ENCODE measurements at regions not wholly inside any gene's neighbourhood (a gene's known extent, or its start where the extent isn't known, plus 50 kb on each side); places are given as distances from the start of the nearest gene placed in this dataset.

DNA sequence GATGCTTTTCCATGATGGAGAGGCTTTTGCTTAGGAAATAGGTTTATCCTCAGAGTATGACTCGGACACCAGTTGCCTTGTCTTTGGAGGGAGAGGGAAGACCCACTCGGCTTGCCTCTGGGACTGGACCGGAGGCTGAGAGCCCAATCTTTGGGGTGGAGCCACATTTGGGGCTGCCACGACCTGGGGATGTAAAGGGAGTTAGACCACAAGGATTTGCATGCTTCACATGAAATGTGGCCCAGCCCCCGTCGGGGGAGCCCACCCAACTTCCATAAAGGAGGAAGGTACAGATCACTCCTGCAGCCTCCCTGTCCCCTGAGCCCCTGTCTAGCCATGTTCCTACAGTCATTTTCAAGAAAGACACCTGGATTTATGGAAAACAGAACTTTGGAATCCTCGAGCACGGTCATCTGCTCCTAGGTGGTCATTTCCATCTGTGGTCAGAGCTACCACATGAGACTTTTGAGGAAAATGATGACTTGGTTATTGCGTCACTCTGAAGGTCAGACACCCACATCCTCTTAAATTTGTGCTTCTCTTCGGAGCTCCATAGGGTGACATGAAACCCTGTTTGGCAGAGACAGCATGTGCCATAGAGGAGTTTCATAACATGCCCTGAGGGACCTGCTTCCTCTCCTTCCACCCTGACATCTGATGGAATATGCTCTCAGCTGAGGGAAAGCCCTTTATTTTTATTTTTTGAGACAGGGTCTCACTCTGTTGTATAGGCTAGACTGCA is 99.4 kb upstream of the SLC45A1 start:
- Histone ChIP-seq H3K27ac (no peak overlapping the region), H3K9me3 (no peaks in the 10 kb centered on the region), H3K36me3 (no peaks in the 10 kb centered on the region), H3K27me3 (replicated peaks; ENCODE audit: insufficient read depth) (no peaks in the 10 kb centered on the region), H3K4me1 (replicated peaks) (no peaks in the 10 kb centered on the region), H3K4me3 (no peak overlapping the region)
- TF ChIP-seq POLR2A (IDR thresholded peaks at IDR 0.05) (no peak), POLR2AphosphoS5 (IDR thresholded peaks at IDR 0.05) (no peak)
- TF ChIP-seq, protein P1, sequence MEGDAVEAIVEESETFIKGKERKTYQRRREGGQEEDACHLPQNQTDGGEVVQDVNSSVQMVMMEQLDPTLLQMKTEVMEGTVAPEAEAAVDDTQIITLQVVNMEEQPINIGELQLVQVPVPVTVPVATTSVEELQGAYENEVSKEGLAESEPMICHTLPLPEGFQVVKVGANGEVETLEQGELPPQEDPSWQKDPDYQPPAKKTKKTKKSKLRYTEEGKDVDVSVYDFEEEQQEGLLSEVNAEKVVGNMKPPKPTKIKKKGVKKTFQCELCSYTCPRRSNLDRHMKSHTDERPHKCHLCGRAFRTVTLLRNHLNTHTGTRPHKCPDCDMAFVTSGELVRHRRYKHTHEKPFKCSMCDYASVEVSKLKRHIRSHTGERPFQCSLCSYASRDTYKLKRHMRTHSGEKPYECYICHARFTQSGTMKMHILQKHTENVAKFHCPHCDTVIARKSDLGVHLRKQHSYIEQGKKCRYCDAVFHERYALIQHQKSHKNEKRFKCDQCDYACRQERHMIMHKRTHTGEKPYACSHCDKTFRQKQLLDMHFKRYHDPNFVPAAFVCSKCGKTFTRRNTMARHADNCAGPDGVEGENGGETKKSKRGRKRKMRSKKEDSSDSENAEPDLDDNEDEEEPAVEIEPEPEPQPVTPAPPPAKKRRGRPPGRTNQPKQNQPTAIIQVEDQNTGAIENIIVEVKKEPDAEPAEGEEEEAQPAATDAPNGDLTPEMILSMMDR (IDR thresholded peaks at IDR 0.05) = no peak
- intact Hi-C loops (cut with DNase I) = loop anchor here (5.0 kb wide), 1 partner anchor 186 kb away; no protein-coding TSS in a partner anchor
- 84% methylated on average over 10 of the region's 10 CpGs for WGBS
- DNase-seq (ENCODE audit: low spot score) = no peak

DNA sequence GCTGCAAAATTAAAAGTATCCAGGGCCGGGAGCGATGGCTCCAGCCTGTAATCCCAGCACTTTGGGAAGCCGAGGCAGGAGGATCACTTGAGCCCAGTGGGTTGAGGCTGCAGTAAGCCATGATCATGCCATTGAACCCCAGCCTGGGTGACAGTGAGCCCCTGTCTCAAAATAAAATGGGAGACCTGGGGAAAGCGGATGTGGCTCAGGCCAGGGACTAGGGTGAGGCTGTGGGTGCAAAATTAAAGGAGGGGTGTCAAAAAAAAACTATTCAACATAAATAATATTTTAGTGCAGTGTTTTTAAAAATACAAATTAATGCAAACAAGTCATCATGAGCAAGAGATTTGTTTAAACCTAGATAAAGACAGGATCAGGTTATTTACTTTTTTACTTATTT is 100.1 kb upstream of the SLC45A1 start:
- intact Hi-C loops (cut with DNase I) = loop anchor here (5.0 kb wide), 1 partner anchor 186 kb away; no protein-coding TSS in a partner anchor
- no peaks in the 10 kb centered on the region for H3K36me3 ChIP-seq
- TF ChIP-seq, protein P1 (IDR thresholded peaks at IDR 0.05) = no peak
- TF ChIP-seq POLR2AphosphoS5 (IDR thresholded peaks at IDR 0.05) = no peak
- TF ChIP-seq POLR2A (IDR thresholded peaks at IDR 0.05) = no peak
- no peaks in the 10 kb centered on the region for H3K27me3 ChIP-seq (replicated peaks; ENCODE audit: insufficient read depth)
- peak overlapping the region; percentile 54 to 64 for H3K27ac ChIP-seq
- no peaks in the 10 kb centered on the region for H3K4me1 ChIP-seq (replicated peaks)
- H3K9me3 ChIP-seq = no peaks in the 10 kb centered on the region
- WGBS = 75% methylated on average over 4 of the region's 4 CpGs
- DNase-seq (ENCODE audit: low spot score) = no peak
- peak overlapping the region; percentile 26 to 36 for H3K4me3 ChIP-seq

DNA sequence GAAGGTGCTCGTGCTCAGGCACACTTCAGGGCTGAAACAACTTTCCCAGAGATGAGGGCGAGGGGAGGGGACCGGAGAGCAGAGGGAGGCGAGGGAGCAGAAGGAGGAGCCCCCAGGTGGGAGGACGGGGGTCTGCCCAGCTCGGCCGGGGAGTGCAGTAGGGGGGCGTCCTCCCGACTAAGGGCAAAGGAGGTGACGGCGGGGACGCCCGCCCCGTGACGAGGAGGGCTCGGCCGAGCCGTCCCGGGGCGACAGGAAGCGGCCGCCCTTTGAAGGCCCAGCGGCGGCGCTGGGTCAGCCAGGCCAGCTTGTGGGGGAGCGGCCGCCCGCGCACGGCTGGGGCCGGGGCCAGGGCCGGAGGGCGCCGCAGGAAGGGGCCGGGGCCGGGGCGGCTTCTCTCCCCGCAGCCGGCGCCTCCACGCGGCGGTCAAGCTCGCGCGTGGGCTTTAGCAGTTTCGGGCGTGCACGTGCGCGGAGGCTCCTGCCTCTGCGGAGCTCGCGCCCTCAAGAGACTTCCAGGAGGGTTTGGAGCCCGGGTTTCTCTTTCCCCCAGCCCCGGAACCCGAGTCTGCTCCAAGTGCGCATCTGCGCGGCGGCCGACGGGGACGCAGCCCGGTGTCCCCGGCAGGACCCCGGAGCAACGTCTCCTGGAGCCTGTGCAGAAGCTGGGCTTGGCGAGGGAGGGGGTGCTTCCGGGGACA is 100.8 kb upstream of the SLC45A1 start:
- no peaks in the 10 kb centered on the region for H3K9me3 ChIP-seq
- H3K4me1 ChIP-seq (replicated peaks) = no peaks in the 10 kb centered on the region
- 4% methylated on average over 42 of the region's 70 CpGs for WGBS
- TF ChIP-seq, protein P1 (IDR thresholded peaks at IDR 0.05) = peak in 1 of 4 experiments; percentile 17
- no peak for TF ChIP-seq POLR2AphosphoS5 (IDR thresholded peaks at IDR 0.05)
- TF ChIP-seq POLR2A (IDR thresholded peaks at IDR 0.05) = peak; percentile 8
- no peaks in the 10 kb centered on the region for H3K27me3 ChIP-seq (replicated peaks; ENCODE audit: insufficient read depth)
- intact Hi-C loops (cut with DNase I) = loop anchor here (5.0 kb wide), 1 partner anchor 185 kb away; no protein-coding TSS in a partner anchor
- no peak for DNase-seq (ENCODE audit: low spot score)
- H3K36me3 ChIP-seq = no peaks in the 10 kb centered on the region
- H3K4me3 ChIP-seq = peak overlapping the region; percentile 26 to 36
- H3K27ac ChIP-seq = peak overlapping the region; percentile 54 to 64

DNA sequence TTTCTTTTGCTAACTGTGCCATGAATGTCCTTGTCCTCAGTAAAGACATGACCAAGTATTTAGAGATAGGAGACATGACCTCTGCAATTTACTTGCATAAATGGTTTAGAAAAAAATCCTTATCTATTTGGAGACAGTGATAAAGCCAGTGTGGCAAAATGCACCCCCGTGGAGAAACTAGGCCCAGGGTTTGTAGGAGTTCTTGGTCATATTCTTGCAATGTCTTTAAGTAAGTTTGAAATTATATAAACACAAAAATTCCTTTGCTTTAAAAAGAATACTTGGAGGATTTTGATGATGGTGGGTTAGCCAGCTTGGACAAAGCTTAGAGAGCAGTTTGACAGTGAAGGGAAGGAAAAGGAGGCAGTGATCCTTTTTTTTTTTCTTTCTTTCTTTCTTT is 101.9 kb upstream of the SLC45A1 start:
- no peak overlapping the region for H3K27ac ChIP-seq

More for the DNA sequence above, 101.9 kb upstream of the SLC45A1 start:
- no peak for TF ChIP-seq POLR2A (IDR thresholded peaks at IDR 0.05)
- TF ChIP-seq, protein P1 (IDR thresholded peaks at IDR 0.05) = no peak
- no peak for TF ChIP-seq POLR2AphosphoS5 (IDR thresholded peaks at IDR 0.05)
- no peaks in the 10 kb centered on the region for H3K27me3 ChIP-seq (replicated peaks; ENCODE audit: insufficient read depth)
- no peak overlapping the region for H3K4me3 ChIP-seq
- H3K9me3 ChIP-seq = no peaks in the 10 kb centered on the region
- H3K36me3 ChIP-seq = no peaks in the 10 kb centered on the region
- DNase-seq (ENCODE audit: low spot score) = no peak
- WGBS = 63% methylated on average over 1 of the region's 1 CpG
- intact Hi-C loops (cut with DNase I) = loop anchor here (5.0 kb wide), 1 partner anchor 184 kb away; no protein-coding TSS in a partner anchor
- no peaks in the 10 kb centered on the region for H3K4me1 ChIP-seq (replicated peaks)

Measured in prostate gland (tissue), 2 donors.